Colon (tissue), 2 donors: ENCODE measurements at regions not wholly inside any gene's neighbourhood (a gene's known extent, or its start where the extent isn't known, plus 50 kb on each side); places are given as distances from the start of the nearest gene placed in this dataset.
"Not testable (repeated sequence)": the region's sequence is repeated elsewhere in the genome, so short reads cannot be mapped to it uniquely, and the experiment has no call there.

Experiments used
- FAIRE-seq: peaks from 2 replicates; lab custom pipeline; 2012; peaks lifted over from hg19 to GRCh38; lab: Jason Lieb, UNC
- donor health status: control.
- donor health status: control.

- FAIRE-seq, result no peak
These were observed 421.7 kb upstream of the ZNF462 start for GRCh38 chr9:106441283-106441682.

GRCh38 chr9:106443520-106443919 lies 419.4 kb upstream of the ZNF462 start:
- FAIRE-seq, result no peak

GRCh38 chr9:106445107-106445506 lies 417.9 kb upstream of the ZNF462 start:
- no peak for FAIRE-seq

- no peak for FAIRE-seq
These were observed 413.5 kb upstream of the ZNF462 start for GRCh38 chr9:106449336-106449927.

- no peak for FAIRE-seq
These were observed 412.4 kb upstream of the ZNF462 start for GRCh38 chr9:106450549-106450948.

- FAIRE-seq, result no peak
These were observed 411.7 kb upstream of the ZNF462 start for GRCh38 chr9:106451223-106451622.

GRCh38 chr9:106456581-106456980 lies 406.4 kb upstream of the ZNF462 start:
- FAIRE-seq, result no peak

- FAIRE-seq, result no peak
These were observed 395.7 kb upstream of the ZNF462 start for GRCh38 chr9:106467113-106467864.

GRCh38 chr9:106467865-106468164 lies 395.2 kb upstream of the ZNF462 start:
- no peak for FAIRE-seq

- no peak for FAIRE-seq
These were observed 394.5 kb upstream of the ZNF462 start for GRCh38 chr9:106468431-106468830.

- FAIRE-seq, result no peak
These were observed 384.7 kb upstream of the ZNF462 start for GRCh38 chr9:106478312-106478711.

GRCh38 chr9:106478727-106479126 lies 384.2 kb upstream of the ZNF462 start:
- FAIRE-seq, result no peak

GRCh38 chr9:106479679-106480078 lies 383.3 kb upstream of the ZNF462 start:
- FAIRE-seq, result no peak

- no peak for FAIRE-seq
These were observed 381.9 kb upstream of the ZNF462 start for GRCh38 chr9:106481013-106481609.

- FAIRE-seq, result no peak
These were observed 380.2 kb upstream of the ZNF462 start for GRCh38 chr9:106482733-106483132.

- no peak for FAIRE-seq
These were observed 376.3 kb upstream of the ZNF462 start for GRCh38 chr9:106486685-106487084.

- no peak for FAIRE-seq
These were observed 375.7 kb upstream of the ZNF462 start for GRCh38 chr9:106487266-106487665.

- FAIRE-seq, result not testable (repeated sequence)
These were observed 370.8 kb upstream of the ZNF462 start for GRCh38 chr9:106492126-106492525.

GRCh38 chr9:106500171-106500570 lies 362.8 kb upstream of the ZNF462 start:
- FAIRE-seq, result no peak

- FAIRE-seq, result not testable (repeated sequence)
These were observed 361.8 kb upstream of the ZNF462 start for GRCh38 chr9:106501210-106501609.

GRCh38 chr9:106502930-106503329 lies 360.0 kb upstream of the ZNF462 start:
- FAIRE-seq, result no peak

GRCh38 chr9:106503759-106504158 lies 359.2 kb upstream of the ZNF462 start:
- FAIRE-seq, result no peak

- no peak for FAIRE-seq
These were observed 336.2 kb upstream of the ZNF462 start for GRCh38 chr9:106526716-106527204.

GRCh38 chr9:106528158-106528557 lies 334.8 kb upstream of the ZNF462 start:
- no peak for FAIRE-seq
